Spleen (tissue), 11 donors: ENCODE measurements at regions not wholly inside any gene's neighbourhood (a gene's known extent, or its start where the extent isn't known, plus 50 kb on each side); places are given as distances from the start of the nearest gene placed in this dataset.

Source experiments
- DNase-seq: peaks from one replicate; pipeline ENCODE4 v3.0.0-alpha.2; 2020
- H3K27ac ChIP-seq, 8 donors: fragments of 200-600 bp; sonication (generic) in 7 of 8; 1 replicate in 4 of 8; 2 replicates in 4 of 8; pipeline versions ENCODE4 v1.5.0 to v1.8.0; 2016 to 2021; ENCODE audit warnings: inconsistent platforms in 4 of 8, mild to moderate bottlenecking in 4 of 8, moderate library complexity in 1 of 8
- H3K27me3 ChIP-seq, 7 donors: fragments of 200-600 bp; sonication (generic) in 6 of 7; replicated peaks in 1 of 7; 1 replicate in 4 of 7; 2 replicates in 3 of 7; pipeline versions ENCODE4 v1.5.0 to v1.8.0; 2016 to 2021; ENCODE audit warnings: inconsistent platforms in 3 of 7, mild to moderate bottlenecking in 1 of 7
- H3K36me3 ChIP-seq, 6 donors: fragments of 200-600 bp; sonication (generic) in 5 of 6; 1 replicate in 4 of 6; 2 replicates in 2 of 6; pipeline versions ENCODE4 v1.5.0 to v1.8.0; 2016 to 2021; ENCODE audit warnings: inconsistent platforms in 2 of 6
- H3K4me1 ChIP-seq, 6 donors: fragments of 200-600 bp; sonication (generic) in 5 of 6; 1 replicate in 3 of 6; 2 replicates in 3 of 6; pipeline versions ENCODE4 v1.5.0 to v1.8.0; 2016 to 2021; ENCODE audit warnings: inconsistent platforms in 3 of 6
- H3K4me3 ChIP-seq, 8 donors: fragments of 200-600 bp; sonication (generic) in 7 of 8; 1 replicate in 4 of 8; 2 replicates in 4 of 8; pipeline versions ENCODE4 v1.5.0 to v1.8.0; 2016 to 2021; ENCODE audit warnings: inconsistent platforms in 4 of 8, mild to moderate bottlenecking in 4 of 8, moderate library complexity in 2 of 8
- H3K9me3 ChIP-seq, 8 donors: fragments of 200-600 bp; sonication (generic) in 7 of 8; 1 replicate in 4 of 8; 2 replicates in 4 of 8; pipeline versions ENCODE4 v1.5.0 to v1.8.0; 2016 to 2021; ENCODE audit warnings: inconsistent platforms in 4 of 8
- POLR2A ChIP-seq, 3 donors: fragments of 450-650 bp; IDR thresholded peaks; one replicate each; pipeline ENCODE4 v1.5.1; 2017; ENCODE audit warnings: antibody characterized with exemption in 3 of 3, mild to moderate bottlenecking in 1 of 3
- POLR2AphosphoS5 ChIP-seq, 3 donors: sonication (generic); formaldehyde crosslinking; IDR thresholded peaks; one replicate each; pipeline ENCODE4 v1.5.1; 2017; ENCODE audit warnings: antibody characterized with exemption in 3 of 3
- WGBS, 5 donors: extraction: QIAGEN DNeasy Blood & Tissue Kit in 3 of 5; methylation state at CpG; one replicate each; pipeline versions ENCODE4 v1.1.5 to v1.1.7; 2013 to 2018; 5-methylcytosine and 5-hydroxymethylcytosine counted together
- intact Hi-C: fragments of 100-400 bp; cut with DNase I; formaldehyde crosslinking; loops from one replicate; pipeline ENCODE4 v1.15.0; 2023; ENCODE audit warnings: low total_unique reads
- TF ChIP-seq, protein P1 (sequence below), 11 experiments: fragments of 200-600 bp in 7 of 11; fragments of 450-650 bp in 4 of 11; sonication (generic) in 4 of 11; IDR thresholded peaks in 8 of 11; conservative IDR thresholded peaks in 3 of 11; 1 replicate in 7 of 11; 2 replicates in 4 of 11; pipeline versions ENCODE4 v1.4.0 to v1.8.0; 2016 to 2021; ENCODE audit warnings: antibody characterized with exemption in 11 of 11, inconsistent platforms in 4 of 11, mild to moderate bottlenecking in 1 of 11
- donor health status: healthy with polysubstance abuse.
- donor health status: DM: no; HTN: no; CAD: no; lungs with moderate emphysema.
- donor health status: DM: no; HTN: no; CAD: no.
- donor health status: Bipolar disorder and iron deficiency.
- donor health status: healthy.
- donor health status: DM: no; HTN: no; CAD: no.
- donor health status: DM: yes; HTN: yes; CAD: no.

GRCh38 chr3:23000371-23000770 lies 202.8 kb upstream of the UBE2E2 start:
- H3K36me3 ChIP-seq = no peaks in the 10 kb centered on the region
- no peaks in the 10 kb centered on the region for H3K4me1 ChIP-seq
- no peaks in the 10 kb centered on the region for H3K27me3 ChIP-seq
- no peak overlapping the region for H3K4me3 ChIP-seq
- DNase-seq = no peak
- 85 to 95% (median 90%) methylated on average over 4 of the region's 4 CpGs for WGBS, 5 donors
- intact Hi-C loops = no loop called here
- TF ChIP-seq POLR2A (IDR thresholded peaks at IDR 0.05) (no peak), POLR2AphosphoS5 (IDR thresholded peaks at IDR 0.05) (no peak)
- TF ChIP-seq, protein P1, sequence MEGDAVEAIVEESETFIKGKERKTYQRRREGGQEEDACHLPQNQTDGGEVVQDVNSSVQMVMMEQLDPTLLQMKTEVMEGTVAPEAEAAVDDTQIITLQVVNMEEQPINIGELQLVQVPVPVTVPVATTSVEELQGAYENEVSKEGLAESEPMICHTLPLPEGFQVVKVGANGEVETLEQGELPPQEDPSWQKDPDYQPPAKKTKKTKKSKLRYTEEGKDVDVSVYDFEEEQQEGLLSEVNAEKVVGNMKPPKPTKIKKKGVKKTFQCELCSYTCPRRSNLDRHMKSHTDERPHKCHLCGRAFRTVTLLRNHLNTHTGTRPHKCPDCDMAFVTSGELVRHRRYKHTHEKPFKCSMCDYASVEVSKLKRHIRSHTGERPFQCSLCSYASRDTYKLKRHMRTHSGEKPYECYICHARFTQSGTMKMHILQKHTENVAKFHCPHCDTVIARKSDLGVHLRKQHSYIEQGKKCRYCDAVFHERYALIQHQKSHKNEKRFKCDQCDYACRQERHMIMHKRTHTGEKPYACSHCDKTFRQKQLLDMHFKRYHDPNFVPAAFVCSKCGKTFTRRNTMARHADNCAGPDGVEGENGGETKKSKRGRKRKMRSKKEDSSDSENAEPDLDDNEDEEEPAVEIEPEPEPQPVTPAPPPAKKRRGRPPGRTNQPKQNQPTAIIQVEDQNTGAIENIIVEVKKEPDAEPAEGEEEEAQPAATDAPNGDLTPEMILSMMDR (IDR thresholded peaks at IDR 0.05 in 8 of 11, conservative IDR thresholded peaks at IDR 0.05 in 3 of 11) = no peak
- no peaks in the 10 kb centered on the region for H3K9me3 ChIP-seq
- H3K27ac ChIP-seq = no peak overlapping the region

DNA sequence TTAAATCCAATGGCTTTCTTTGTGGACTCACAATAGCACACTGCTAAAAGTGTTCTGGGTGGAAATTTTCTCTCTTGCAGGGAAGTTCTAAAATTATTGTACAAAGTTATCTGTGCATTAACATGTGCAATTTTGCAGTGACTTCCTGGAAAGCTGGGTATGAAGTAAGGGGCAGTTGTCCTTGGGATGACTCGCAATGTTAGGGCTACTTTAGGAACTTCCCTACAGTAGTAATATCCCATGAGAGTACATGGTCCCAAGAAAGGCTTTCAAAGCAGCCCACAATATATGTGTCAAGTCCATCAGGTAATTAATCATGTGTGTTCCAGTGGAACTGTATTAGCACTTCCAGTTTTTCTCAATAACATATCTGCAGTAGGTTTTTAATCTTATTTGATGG lies 201.0 kb upstream of the UBE2E2 start:
- Histone ChIP-seq H3K4me1 (no peaks in the 10 kb centered on the region), H3K4me3 (no peak overlapping the region), H3K9me3 (no peaks in the 10 kb centered on the region), H3K27ac (no peak overlapping the region), H3K27me3 (no peaks in the 10 kb centered on the region), H3K36me3 (no peaks in the 10 kb centered on the region)
- TF ChIP-seq POLR2AphosphoS5 (IDR thresholded peaks at IDR 0.05) (no peak), POLR2A (IDR thresholded peaks at IDR 0.05) (no peak)
- TF ChIP-seq, protein P1 (IDR thresholded peaks at IDR 0.05 in 8 of 11, conservative IDR thresholded peaks at IDR 0.05 in 3 of 11) = no peak
- DNase-seq = no peak
- intact Hi-C loops = no loop called here
- WGBS, 5 donors = 45 to 73% (median 68%) methylated on average over 1 of the region's 1 CpG

DNA sequence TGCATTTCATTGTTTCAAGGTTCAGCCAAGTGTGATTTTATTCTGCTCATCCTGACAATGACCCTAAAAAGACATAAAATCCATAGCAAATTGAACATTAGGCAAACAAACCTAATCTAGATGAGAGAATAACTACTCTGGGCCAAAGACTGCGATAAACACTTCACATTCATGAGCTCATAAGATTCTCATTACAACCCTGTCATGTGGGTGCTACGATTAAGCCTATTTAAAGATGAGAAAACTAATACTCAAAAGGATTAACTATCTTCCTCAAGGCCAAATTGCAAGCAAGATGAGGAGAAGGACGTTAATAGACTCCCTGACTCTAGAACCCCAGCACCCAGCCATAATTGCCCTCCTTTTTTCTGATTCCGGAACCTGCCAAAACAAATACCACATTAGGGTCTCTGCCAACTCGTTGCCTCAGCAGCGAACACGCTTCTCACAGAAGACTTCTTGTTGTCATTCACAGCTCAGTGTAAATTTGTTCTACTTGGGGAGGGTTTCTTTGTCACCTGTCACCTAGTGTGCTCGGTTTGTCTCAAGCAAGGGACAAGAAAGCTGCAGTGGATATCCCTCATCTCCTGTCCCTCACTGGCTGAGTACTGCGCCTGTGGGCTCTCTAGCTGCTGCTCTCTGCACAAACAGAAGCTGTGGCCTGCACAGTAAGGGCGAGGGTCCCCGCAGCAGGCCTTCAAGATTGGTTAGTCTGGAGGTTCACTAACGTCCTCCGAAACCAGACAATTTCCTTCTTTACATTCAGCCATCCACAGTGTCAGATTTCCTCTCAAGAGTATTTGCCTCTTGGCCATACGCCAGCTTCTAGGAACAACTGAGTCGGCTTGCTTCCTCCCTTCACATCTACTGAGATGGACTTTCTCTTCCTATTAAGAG lies 200.0 kb upstream of the UBE2E2 start:
- Histone ChIP-seq H3K27me3 (no peaks in the 10 kb centered on the region), H3K4me3 (no peak overlapping the region), H3K36me3 (no peaks in the 10 kb centered on the region), H3K9me3 (no peaks in the 10 kb centered on the region), H3K4me1 (no peaks in the 10 kb centered on the region), H3K27ac (no peak overlapping the region)
- intact Hi-C loops = no loop called here
- TF ChIP-seq POLR2AphosphoS5 (IDR thresholded peaks at IDR 0.05) (no peak), POLR2A (IDR thresholded peaks at IDR 0.05) (no peak)
- TF ChIP-seq, protein P1 (IDR thresholded peaks at IDR 0.05 in 8 of 11, conservative IDR thresholded peaks at IDR 0.05 in 3 of 11) = no peak
- DNase-seq = no peak
- 73 to 75% (median 74%) methylated on average over 15 of the region's 15 CpGs for WGBS, 5 donors

DNA sequence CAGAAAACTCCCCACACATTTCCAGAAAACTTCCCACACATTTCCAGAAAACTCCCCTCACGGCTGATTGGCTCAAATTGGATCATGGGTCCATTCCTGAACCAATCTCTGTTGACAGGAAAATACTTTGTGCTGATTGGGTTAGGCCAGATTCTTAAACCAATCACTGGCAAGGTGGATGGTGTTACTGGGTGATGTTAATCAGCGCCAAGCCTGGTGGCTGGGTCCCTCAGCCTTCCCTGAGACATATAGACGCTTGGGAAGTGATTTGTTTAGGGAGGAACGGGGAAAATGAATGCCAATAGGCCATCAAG lies 199.4 kb upstream of the UBE2E2 start:
- Histone ChIP-seq H3K9me3 (no peaks in the 10 kb centered on the region), H3K4me1 (no peaks in the 10 kb centered on the region), H3K4me3 (no peak overlapping the region), H3K27ac (no peak overlapping the region), H3K27me3 (no peaks in the 10 kb centered on the region), H3K36me3 (no peaks in the 10 kb centered on the region)
- intact Hi-C loops = no loop called here
- TF ChIP-seq, protein P1 (IDR thresholded peaks at IDR 0.05 in 8 of 11, conservative IDR thresholded peaks at IDR 0.05 in 3 of 11) = no peak
- TF ChIP-seq POLR2A (IDR thresholded peaks at IDR 0.05) (no peak), POLR2AphosphoS5 (IDR thresholded peaks at IDR 0.05) (no peak)
- DNase-seq = no peak
- 86 to 98% (median 89%) methylated on average over 4 of the region's 4 CpGs for WGBS, 5 donors
